Stimulated activated CD4-positive, alpha-beta T cell treated with anti-CD3 and anti-CD28 coated beads, Interleukin-1b, Interleukin-23, amount 100 ng/mL, for 24 hours (primary cell): ENCODE measurements at regions not wholly inside any gene's neighbourhood (a gene's known extent, or its start where the extent isn't known, plus 50 kb on each side); places are given as distances from the start of the nearest gene placed in this dataset.

Experiments
- DNase-seq, 4 experiments: peaks; one replicate each; pipeline ENCODE4 v3.0.0-alpha.2; 2020; ENCODE audit warnings: low read depth in 4 of 4, low spot score in 1 of 4

DNA sequence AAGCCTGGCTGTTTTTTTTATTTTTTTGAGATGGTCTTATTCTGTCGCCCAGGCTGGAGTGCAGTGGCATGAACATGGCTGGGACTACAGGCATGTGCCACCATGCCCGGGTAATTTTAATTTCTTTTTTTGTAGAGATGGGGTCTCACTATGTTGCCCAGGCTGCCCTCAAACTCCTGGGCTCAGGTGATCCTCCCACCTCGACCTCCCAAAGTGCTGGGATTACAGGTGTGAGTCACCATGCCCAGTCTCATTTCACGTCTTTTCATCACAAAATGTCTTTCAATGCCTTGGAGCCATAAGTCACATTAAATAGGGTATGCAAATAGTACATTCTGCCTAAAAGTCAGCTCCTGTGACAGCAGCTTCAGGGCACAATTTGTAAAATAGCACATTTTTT, 52.8 kb downstream of the SOX2 start:
- DNase-seq = no peak

DNA sequence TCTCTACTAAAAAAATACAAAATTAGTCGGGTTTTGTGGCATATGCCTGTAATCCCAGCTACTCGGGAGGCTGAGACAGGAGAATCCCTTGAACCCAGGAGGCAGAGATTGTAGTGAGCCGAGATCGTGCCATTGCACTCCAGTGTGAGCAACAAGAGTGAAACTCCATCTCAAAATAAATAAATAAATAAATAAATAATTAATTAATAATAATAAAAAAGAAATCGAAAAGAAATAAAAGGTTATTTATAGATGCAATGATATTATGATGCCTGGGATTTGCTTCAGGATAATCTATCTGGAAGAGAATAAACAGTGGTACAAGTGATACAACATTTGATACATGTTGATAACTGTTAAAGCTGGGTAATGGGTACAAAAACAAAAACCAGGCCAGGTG, 58.6 kb downstream of the SOX2 start:
- no peak for DNase-seq

DNA sequence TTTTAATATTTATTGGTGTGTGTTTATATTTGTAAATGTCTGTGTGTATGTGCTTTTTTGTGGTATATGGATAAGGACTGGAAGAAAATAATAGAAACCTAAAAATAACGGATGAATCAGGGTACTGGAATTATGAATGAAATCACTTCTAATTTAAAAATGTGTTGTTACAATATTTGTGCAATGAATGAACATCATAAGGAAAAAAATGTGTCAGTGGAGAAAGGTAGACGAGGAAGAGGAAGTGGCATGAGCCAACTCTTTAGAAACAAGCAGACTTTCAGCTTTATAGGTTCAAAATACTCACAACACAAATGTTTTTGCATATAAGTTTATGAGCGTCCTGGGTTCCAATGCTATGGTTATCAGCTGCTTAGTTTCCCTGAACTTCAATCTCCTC, 59.4 kb downstream of the SOX2 start:
- no peak for DNase-seq

DNA sequence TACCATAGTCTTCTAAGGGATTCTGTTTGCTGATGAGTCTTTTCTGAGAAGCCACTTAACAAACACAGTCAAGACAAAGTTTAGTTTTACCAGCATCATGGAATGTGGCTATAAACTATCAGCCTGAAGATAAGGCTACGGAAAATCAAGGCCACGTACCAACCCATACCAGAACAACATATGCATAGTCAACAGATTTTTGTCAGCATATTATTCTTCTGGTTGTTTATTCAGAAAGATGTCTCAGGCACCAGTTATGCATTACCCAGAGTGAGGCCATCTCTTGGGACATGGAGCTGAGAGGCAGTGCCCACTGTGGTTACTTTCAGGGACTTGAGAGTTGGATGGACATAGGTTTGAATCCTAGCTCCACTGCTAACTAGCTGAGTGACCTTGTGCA, 60.4 kb downstream of the SOX2 start:
- DNase-seq = no peak

DNA sequence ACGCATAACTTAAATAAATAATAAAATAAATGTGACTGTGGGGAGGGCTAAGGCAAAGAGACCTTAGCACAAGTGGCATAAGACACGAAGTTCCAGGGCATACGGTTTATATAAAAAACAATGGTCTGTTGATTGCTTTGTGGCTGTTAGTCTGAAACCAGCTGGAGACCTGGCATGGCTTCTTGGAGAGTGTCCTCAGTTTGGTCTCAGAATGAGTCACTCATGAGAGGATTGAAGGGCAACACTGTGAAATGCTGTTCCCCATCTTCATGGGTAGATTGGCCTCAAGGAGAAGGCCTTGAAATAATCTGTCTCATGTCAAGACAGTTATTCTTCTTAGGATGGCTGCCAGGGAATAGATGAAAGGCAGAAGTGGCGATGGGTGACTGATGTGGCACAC, 62.2 kb downstream of the SOX2 start:
- DNase-seq = no peak

DNA sequence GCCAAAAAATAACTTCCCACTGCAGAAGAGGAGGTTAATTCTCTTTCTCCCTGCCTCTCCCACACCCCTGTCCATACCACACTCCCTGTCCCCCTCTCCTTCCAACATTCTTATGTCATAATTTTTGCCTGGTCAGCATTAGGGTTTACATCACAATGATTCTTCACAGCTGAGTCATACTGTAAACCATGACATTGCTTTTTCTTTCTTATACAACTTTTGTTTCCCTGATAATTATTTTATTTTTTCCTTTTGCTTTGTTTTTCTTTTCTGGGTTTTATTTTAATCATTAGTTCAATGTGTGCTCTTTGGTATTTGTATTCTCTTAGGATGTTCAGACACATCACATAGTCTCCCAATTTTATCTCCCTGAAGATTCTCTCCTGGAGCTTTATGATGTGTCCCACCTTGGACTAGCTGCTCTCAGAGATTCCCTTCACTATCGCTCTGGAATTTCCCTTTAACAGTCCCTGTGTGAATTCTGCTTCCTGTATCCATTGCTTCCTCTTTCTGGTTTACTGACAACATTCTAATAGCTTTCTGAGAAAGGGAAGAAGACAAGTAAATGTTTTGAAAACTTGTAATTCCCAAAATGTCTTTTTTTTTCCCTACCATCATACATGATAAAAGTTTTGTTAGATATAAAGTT, 70.7 kb downstream of the SOX2 start:
- no peak for DNase-seq

DNA sequence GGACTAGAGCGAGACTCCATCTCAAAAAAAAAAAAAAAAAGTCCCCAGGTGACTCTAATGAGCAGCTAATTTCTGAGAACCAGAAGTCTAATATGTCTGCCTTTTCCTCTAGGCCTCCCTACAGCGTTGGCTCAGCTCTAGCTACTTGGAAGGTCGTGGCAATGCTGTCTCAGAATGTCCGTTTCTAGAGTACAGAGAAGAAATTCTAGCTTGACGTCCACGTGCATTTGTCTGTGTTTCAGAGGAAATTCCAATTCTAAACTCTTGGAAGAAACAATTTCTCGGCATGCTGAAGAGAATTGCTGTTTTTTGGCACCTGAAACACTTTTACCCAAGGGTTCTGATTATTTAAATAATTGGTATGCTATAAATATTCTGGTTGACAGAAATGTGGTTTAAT, 78.8 kb downstream of the SOX2 start:
- DNase-seq = no peak

DNA sequence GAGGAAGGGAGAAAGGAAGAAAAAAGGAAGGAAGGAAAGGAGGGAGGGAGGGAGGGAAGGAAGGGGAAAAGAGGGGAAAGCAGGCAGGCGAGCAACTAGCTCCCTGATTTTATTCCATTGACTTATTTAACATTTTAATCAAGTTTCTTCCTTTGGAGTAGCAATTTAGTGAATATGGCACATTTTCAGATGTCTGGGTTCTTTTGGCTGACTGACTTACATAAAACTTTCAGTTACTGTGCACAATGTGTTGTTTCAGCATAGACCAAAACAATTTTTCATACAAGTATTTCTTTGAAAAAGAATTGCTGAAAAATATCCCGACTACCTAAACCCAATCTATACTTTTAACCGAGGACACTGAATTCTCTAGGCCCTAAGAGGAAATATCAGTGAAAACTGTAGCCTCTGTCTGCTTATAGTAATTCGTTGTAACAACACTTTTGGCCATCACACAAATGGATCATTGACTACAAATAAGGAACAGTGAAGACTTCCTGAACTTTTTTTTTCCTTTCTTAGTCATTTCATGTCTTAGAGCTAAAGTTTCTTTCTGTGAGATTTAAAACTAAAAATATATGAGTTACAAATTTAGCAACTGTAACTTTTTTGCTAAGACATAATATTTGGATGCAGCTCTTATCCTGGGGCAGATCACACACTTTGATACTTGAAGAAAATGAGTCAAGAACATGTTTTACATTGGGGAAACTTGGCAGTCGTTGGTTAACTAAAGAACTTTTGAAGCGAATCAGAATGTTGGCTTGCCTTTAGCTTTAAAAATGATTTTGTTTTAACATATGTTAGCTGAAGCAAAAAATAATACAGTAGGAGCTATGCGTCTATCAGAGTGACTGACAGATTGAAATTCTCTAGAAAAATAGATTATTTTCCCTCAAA, 79.6 kb downstream of the SOX2 start:
- no peak for DNase-seq

DNA sequence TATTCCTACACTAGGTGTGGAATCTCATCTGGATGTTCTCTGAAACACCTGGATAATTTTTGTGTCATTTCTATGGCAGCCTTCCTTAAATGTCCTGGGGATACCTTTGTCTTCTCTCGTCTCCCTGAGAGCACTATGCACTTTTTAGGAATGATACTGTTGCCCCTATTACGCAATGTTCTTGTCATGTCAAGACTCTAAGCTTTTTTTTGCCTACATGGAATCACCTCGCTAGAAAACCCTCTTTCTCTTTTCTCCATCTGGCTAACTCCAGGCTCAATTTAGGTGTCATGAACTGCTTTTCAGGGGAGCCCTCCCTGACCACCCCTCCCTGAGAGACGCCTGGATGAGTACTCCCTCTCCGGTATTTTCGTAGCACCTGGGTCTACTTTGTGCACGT, 81.3 kb downstream of the SOX2 start:
- DNase-seq = no peak

DNA sequence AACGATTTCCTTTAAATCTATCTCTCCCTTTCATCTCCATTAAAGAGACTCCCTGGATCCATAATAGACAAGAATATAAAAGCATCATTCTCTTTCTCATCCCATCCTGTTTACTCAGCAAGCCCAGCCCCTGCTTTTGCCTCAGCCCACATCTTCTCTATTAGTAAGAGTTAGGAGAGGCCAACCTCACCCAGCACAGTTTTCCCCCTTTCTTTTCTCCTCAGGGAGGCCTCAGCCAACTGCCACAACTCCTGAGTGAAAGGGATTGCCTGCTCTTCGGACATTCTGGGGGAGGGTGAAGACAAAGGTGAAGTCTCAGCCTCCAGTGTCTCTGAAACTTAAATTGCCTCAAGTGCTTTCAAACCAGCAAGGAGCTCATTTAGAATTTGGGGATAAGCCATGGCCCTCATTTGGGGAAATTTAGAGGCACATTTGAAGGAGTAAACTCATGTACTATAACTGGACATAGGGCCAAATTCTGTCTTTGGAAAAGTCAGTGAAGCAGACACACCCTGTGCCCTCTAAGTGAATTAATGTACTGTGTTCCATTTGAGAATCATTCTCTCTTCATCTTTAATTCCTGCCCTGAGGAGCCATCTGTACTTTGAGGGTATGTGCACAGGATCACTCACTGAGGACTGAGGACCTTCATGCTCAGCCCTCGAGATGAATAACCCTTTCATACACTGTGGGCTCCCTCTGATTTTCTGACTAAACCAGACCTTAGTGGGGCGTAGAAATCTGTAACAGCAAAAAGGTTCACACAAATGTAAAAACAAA, 82.5 kb downstream of the SOX2 start:
- DNase-seq = no peak

DNA sequence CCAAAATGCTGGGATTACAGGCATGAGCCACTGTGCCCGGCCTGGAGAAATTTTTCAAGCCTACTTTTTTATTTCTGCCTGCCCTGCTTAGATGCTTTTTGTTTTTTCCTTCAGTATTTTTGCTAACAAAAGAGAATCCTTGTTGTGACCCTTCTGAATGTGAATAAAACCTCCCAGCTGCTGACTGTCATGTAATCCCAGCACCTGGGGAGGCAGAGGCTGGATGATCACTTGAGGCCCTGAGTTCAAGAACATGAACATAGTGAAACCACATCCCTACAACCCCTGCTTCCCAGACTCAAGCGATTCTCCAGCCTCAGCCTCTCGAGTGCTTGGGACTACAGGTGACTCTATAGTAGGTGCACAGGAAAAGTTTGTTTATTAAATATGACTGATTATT, 84.9 kb downstream of the SOX2 start:
- DNase-seq = no peak

DNA sequence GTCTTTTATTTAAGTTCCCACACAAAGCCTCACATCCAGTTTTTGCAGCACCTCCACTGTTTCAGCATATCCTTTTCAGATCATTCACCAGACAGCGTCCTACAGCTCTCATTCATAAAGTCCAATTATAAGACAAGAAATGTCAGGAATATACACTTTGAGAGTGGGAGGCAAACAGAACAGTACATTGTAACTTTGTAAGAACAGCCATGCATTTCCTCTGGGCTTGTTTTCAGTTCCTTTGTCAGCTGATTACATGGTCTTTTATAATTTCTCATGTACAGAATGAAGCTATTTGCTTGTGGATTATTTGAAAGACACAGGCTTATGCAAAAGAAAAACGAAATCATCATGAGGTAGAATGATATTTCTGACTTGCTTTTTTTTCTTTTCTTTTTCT, 85.7 kb downstream of the SOX2 start:
- DNase-seq = no peak

DNA sequence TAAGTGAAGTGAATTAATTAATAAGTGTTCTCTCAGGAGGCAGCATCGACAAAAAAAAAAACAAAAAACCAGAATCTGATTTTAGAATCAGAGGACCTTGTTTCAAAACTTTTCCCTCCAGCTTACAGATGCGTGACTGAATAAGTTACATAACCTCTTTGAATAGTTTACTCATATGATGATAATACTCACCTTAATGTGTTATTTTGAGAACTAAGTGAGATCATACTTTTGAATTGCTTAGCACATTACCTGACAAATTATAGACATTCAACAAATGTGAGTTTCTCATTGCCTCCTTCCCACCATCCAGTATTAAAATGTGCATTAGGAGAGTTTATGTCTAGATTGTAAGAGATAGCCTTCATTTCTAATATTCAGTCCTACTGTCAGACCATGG, 94.0 kb downstream of the SOX2 start:
- no peak for DNase-seq

DNA sequence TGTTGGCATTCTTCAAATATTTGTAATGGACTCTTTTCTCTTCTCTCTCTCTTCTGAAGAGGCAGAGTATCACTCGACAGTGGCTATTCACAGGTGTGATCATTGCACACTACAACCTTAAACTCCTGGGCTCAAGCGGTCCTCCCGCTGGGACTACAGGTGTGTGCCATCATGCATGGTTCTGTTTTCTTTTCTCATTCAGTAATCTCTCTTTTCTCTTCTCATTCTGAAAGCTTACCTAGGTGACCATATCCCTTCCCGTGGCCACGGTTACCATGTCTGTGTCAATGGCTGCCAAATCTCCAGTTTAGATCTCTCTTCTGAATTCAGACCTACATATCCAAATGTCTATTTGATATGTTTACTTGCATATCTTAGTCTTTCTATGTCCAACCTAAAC, 96.3 kb downstream of the SOX2 start:
- no peak for DNase-seq

DNA sequence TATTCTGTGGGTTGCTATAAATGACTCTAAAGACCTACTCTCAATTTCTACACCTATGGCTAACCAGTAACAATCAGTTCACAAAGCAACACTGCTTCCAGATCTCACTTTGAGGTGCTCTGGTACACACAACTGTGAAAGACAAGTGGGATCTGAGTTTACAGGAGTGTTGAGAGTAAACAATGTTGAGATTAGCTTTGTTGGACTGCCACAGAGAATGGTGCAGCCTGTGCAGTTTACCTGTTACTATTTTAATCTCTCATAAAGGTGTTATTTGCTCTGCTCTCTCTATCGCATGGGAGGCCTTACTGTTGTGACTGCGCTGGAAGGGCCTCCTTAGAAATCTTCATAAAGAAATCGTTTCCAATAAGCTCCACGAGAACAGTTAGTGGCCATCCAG, 112.0 kb downstream of the SOX2 start:
- DNase-seq = no peak

DNA sequence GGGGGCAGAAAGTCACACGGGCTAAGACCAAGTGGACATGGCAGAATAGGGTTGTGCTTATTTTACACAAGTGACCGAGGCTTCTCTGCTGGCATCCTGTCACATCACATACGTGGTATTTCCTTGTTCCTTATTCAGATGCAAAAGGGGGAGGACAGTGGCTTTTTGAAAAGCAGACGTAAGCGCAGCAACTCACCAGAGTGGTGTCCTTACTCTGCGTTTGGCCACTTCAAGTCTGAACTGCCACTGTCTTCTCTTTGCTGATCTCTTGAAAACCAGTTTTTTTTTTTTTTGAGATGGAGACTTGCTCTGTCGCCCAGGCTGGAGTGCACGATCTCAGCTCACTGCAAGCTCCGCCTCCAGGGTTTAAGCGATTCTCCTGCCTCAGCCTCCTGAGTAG, 113.2 kb downstream of the SOX2 start:
- DNase-seq = no peak

DNA sequence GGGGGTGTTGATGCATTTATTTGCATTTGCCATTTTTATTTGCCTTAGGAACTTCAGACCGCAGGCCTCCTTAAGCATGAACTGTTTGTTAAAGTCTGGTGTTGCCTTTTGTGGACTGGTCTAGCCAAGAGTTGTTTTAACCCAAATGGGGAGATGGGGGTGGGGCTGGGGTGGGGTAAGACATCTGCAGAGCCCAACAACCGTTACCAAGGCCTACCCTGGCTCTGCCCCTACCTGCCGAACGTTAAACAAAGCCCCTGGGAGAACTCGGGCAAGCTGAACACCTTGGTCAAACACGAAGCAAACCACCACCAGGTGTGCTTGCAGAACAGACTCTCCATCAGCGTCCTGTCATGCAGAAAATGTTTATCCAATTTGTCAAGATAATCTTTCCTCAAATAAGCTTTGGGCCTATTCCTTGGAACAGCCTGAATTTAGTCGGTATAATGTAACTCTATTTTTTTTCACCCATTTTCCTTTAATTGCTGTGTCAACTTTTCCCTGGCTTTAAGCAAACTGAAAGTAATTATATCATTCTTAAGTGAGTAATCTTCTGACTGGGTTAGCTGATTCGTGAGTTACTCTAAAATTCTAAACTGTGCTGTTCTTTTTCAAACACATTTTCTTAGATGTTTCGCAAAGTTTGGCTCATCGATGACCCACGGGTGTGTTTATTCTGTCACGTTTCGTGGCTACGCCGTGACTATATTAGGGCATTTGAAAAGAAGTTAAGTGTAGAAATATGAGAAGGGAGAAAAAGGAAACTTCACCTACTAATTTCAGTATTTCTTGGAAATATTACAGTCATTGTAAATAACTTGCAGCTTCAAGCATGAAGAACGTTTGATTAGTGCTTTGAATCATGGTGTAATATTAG, 127.6 kb downstream of the SOX2 start:
- DNase-seq = no peak

DNA sequence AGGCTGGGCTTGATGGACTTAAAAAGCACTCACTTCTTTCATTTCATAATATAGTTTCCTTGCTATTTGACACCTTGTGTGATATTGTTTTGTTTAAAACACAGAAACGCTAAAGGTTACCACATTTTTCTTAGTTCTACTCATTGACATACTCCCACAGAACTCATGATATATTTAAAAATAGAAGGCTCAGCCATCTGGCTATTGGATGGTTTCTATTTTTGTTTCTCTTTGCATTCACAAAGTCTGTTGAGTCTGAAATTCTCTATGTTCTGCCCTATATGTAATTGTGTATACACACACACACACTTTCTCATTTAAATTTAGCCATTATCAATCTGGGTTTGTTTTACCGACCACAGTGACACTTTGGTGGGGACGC, 128.2 kb downstream of the SOX2 start:
- DNase-seq = no peak

DNA sequence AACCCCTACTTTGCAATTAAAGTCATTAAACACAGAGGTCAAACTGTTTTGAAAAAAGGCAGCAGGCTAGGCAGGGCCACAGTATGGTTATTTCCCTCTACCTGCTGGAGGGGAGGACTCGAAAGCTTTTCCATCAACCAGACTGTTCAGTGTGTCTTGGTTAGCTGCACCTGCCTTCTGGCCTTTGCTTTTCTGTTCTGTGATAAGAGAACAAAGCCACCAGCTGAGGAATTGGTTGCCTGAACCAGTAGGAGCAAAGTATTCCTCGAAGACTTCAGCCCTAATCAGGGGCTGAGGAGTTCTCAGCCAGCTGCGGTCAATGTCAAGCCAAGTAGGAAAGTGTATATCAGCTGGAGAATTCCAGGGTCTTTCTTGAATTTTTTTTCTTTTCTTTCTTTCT, 132.5 kb downstream of the SOX2 start:
- DNase-seq = no peak

DNA sequence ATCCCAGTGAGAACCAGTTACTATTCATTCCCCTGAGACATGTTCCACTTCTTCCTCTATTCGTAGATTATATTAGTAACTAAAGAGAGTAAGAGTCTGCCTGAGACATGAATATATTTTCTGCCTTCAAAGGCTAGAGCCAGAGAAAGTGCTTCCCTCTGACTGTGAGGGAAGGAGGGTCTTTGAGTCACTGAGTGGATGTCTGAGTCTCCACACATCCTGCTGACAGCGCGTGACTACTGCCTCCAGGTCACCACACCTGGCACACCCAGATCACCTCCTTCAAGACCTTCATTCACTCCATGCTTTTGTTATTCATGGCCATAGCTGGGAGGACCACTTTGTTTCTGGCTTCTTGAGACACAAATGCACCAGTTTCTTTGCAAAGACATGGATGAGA, 135.6 kb downstream of the SOX2 start:
- DNase-seq = no peak

DNA sequence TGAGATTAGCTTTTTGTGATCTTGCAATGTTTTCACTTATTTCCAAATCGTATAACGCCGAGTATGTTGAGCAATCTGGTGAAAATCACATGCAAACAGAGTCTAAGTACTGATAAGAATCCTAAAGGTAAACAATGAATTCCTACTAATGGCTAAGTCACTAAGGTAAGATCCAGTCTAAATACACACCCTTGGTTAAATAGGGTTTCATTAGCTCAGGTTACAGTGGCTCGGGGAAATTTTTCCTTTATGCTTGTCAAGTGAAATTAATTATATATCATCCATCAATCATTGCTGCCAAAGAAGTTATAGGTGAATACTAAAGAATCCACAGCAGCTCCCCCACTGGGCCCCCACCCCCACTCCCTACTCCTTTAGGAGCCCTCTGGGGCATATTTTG, 139.3 kb downstream of the SOX2 start:
- DNase-seq = no peak
